Umbilical cord (tissue), 1 donor: ENCODE measurements at regions not wholly inside any gene's neighbourhood (a gene's known extent, or its start where the extent isn't known, plus 50 kb on each side); places are given as distances from the start of the nearest gene placed in this dataset.
"Not testable (repeated sequence)": the region's sequence is repeated elsewhere in the genome, so short reads cannot be mapped to it uniquely, and the experiment has no call there.

Experiments used
- DNase-seq: peaks from one replicate; pipeline ENCODE4 v3.0.0-alpha.2; 2015; ENCODE audit warnings: low spot score

DNA sequence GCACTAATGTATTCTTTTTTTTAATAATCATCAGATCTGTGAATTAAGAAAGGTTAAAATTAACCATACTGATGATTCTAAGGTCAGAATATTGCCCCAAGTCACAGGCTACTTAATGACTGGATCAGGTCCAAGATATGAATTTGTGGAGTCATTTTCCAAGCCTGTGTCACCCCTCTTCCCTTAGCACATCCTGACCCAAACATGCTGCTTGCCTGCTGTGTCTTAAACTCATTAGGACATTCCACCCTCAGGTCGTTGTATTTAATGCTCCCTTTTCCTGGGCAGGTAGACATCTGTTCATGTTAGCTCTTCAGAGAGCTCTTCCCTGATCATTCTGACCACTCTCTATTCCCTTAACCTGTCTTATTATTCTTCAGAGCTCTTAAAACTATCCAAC is 463.5 kb upstream of the PDE3A start:
- DNase-seq = no peak

DNA sequence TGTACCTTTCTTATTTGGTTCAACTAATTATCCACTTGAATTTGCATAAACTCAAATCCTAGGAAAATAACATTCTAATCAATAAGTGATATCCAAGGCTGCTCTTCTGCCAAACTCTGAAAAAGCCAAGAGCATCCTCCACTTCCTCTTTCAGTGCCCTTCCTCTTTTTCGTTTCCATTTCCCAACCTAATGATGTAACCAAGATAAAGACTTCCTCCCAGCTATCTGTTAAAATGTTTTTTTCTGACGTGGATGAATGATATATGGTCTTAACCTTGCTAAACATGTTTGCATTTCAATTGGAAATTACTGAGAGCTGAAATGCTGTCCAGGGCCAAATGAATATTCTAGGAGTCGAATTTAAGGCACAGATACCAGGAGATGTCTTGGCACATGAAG is 459.5 kb upstream of the PDE3A start:
- peak; percentile 23 for DNase-seq

DNA sequence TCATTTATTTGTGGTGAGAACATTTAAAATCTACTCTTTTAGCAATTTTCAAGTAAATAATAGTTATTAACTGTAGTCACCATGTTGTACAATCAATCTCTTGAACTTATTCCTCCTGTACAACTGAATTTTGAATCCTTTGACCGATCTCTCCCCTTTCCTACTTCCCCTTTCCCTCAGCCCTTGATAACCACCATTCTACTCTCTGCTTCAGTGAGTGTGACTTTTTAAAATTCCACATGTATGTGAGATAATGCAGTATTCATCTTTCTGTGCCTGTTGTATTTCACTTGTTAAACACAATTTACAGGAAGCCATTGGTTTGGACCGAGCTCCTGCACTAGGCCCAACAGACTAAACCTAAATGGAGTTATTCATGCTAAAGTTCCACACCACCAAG is 458.9 kb upstream of the PDE3A start:
- DNase-seq = no peak

DNA sequence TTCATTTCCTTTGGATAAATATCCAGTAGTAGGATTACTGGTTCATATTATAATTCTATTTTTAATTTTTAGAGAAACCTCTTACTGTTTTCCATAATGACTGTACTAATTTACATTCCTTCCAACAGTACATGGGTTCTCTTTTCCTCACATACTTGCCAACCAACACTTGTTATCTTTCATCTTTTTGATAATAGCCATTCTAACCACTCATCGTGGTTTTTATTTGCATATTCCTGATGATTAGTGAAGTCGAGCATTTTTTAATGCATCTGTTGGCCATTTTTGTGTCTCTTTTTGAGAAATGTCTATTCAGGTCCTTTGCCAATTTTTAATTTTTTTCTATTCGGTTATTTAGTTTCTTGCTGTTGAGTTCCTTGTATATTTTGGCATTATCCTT is 457.7 kb upstream of the PDE3A start:
- no peak for DNase-seq

DNA sequence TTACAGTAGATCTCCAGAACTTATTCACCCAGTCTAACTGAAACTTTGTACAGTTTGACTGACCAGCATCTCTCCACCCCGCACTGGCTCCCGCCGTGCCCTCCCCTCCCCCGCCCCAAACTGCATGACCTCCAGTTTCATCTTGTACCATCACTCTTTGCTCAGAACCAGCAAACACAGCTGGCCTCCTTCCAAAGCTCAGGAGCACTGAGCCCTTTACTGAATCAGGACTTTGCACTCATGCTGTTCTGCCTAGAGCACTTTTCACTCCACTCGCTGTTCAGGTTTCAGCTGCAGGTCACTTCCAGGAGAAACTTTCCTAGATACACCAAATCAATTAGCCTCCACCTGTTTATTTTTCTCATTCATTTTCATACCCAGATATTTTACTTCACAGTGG is 455.3 kb upstream of the PDE3A start:
- no peak for DNase-seq

DNA sequence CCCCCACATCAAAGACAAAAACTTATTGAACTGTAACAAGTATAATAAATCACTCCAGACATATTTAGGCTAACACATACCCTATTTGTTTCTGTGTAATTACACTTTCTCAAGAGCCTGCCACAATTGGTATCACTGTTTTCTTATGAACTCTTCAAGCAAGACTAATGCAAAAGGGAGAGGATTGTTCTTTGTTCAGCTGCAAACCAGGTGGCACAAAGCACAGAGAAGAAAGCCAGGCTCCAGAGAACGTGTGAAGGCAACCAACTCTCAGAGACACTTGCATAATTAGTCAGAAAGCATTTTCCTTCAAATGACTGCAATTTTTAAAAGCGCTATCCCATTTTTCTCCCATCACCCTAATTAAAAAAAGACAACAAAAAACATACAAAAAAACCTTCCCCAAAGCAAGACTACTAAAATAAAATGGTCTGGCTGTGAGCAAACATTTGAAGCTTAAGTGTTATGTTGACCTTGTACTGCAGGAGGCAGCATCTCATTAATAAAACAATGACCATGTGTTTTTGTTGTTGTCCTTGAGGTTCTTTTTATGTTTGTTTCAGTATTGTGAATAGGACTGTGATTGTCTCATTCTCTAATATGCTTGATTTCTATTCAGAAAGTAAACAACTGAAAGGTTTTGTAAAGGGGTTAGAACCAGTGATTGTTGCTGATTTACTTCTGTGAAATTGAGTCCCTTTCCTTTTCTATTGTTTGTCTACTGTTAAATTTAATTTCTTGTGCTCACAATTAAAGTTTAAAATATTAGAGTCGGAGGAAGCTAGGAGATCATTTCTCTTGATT is 452.7 kb upstream of the PDE3A start:
- peak; percentile 35 for DNase-seq

DNA sequence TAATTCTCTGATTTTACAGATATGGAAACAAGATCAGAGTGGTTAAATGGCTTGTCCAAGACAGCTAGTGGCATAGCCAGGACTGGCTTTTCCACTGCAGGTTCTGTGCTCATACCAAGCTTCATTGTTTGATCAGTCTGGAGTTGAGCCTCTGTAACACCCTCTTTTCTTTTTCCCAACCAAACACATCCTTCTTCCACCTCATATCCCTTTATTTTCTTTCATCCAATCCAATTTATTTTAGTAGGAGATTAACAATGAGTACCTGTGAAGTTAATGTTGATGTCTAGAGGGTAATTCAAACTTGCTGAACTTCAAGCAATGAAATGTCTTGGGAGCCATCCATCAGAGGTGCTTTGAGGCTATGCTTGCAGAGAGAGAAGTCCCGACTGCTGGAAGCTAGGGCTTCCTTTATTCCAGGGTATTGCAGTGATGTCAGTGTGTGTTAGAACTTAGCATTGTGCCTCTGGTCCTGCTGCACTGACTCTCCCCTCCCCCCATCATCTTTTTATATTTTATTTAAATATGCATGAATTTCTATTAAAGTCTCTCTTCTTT is 452.1 kb upstream of the PDE3A start:
- no peak for DNase-seq

DNA sequence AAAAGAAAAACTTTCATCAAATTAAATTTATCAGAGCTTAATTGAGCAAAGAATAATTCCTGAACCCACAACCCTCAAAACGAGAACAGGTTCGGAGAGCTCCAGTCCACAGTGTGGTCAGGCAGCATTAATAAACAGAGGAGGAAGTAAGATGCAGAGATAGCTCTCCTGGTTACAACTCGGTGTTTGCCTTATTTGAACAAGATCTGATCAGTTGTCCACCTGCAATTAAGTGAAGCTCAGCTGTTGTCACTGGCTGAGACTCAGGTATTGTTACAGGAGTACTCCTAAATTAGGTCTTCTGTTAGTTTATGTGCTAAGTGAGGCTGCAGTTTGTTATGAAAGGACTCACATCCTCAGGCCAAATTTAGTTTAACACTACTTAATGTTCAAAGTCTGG is 451.4 kb upstream of the PDE3A start:
- DNase-seq = no peak

DNA sequence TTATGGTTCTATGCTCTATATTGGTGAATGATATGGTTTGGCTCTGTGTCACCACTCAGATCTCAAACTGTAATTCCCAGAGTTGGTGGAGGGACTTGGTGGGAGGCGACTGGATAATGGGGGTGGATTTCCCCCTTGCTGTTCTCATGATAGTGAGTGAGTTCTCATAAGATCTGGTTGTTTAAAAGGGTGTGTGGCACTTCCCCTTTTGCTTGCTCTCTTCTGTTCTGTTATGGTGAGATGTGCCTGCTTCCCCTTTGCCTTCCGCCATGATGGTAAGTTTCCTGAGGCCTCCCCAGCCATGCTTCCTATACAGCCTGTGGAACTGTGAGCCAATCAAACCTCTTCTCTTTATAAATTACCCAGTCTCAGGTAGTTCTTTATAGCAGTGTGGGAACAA is 446.6 kb upstream of the PDE3A start:
- not testable (repeated sequence) for DNase-seq

DNA sequence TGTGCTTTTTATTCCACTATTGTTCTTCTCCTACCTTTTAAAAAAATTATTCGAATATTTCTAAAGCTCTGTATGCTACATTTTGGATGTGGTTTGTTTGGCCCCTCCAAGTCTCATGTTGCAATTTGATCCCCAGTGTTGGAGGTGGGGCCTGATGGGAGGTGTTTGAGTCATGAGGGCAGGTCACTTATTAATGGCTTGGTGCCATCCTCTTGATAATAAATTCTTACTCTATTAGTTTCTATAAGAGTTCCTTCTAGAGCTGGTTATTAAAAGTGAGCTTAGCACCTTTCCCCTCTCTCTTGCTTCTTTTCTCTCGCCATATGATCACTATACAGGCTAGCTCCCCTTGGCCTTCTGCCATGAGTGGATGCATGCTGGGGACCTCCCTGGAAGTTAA is 445.6 kb upstream of the PDE3A start:
- no peak for DNase-seq

DNA sequence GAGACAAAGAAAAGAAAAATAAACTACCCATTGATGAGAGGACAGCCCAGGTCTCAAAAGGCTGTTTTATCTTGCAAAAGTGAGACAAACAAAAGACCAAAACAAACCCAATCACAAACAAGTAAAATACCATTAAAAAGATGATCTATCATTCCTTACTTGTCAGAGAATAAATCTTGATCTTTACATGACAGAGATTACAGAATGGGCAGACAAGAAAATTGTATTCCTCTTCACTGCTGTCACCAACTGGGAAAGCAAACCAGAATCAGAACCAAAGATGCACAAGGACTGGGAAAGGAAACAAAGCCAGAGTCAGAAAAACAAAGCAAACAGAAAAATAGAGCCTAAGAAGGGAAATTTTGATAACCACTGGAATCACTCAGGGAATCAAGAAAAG is 444.0 kb upstream of the PDE3A start:
- no peak for DNase-seq

DNA sequence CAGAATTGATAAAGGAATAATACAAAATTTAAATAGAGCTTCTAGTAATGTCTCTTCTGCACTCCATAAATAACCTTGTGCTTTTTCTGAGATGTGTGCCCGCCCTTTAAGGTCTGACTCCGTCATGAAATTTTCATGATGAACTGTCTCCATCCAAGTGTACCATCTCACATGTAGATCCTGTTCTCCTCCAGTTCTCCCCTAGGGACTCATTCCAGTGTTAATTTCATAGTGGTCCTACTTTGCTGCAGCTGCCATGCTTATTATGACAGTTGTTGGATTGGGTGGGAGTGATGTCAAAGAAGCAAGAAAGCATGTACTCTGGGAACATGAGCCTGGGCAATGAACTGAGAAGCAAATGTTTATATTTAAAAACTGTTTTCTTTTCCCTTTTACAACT is 442.5 kb upstream of the PDE3A start:
- no peak for DNase-seq

DNA sequence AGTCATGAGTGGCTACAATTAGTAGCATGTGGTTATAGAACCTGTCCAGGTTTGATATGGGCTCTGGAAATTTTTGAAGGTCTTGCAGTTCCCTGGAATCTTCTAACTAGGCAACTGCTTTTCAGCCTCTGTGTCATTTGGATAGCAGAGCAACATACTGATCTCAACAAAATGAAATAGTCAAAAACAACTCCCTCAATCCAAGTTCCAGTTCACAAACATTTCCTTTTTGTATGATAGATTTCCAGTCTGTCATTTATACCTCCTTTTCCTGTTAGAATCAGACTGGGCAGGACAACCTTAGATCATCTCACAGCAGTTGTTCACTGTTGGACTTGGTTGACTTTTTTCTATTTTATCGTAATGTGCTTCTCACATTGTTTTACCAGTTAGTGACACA is 442.1 kb upstream of the PDE3A start:
- DNase-seq = no peak

DNA sequence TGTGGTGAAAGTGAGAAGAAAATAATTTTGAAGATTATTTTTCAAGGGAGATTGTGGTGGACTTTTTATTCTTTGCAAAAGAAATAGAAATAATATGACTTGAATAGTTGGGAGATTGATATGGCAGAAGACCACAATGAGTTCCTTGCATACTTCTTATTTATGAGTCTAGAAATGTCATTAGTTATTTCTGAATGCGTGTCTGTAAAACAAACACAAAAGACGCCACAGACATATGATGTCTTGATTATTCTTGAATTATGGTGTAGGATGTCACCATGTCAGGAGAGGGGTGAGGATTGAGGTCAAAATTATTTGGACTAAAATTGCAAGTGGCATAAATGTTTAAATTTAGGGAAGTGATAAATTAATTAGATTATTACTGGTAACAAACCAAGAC is 440.7 kb upstream of the PDE3A start:
- no peak for DNase-seq

DNA sequence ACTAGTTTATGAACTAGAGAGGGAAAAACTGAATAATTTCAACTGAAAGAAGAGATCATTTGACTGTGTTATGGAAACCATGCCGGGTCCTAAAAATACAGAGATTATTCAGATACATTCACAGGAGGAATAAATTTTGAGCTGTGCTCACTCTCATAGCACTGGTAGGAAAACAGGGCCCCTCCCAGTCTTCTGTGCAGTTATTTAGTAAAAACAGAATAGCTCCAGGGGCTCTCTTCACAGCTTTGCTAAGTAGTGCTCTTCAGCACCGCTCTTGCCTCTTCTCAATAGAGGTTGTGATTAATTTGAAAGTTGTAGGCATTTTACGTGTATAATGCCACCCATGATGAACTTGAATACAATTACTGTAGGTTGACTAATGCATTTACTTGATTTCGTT is 435.9 kb upstream of the PDE3A start:
- no peak for DNase-seq

DNA sequence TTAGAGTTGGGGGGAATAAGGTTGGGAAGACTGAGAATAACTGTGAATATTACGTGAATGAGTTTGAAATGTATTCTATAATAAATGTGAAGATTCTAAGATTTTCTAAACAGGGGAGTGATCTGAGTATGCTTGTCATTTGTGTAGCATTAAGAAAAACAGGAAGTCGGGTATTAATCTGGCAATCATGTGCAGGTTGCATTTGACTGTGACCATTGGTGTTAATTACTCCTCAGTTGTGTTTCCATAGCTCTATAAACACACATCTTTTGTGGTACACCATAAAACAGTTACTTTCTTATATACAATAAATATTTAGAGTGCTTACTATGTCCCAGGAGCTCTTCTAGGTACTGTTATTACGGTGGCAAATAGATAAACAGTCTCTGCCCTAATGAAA is 434.4 kb upstream of the PDE3A start:
- DNase-seq = no peak

DNA sequence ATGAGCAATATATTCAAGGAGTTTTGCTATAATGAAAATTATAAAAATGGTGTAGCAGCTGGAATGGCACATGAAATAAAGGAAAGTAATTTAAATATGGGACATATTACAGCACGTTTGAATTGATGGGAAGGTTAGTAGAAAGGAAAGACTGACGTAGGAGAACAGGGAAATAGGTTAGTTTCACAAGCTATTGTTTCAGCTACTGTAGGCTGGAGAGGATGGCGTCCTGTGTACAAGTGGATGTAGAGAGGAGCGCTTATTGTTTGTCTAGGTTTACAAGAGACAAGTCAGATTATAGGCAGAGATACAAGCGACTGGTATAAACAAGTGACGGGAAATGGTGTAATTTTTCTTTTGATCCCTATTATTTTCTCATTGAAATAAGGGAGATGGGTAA is 431.2 kb upstream of the PDE3A start:
- no peak for DNase-seq

DNA sequence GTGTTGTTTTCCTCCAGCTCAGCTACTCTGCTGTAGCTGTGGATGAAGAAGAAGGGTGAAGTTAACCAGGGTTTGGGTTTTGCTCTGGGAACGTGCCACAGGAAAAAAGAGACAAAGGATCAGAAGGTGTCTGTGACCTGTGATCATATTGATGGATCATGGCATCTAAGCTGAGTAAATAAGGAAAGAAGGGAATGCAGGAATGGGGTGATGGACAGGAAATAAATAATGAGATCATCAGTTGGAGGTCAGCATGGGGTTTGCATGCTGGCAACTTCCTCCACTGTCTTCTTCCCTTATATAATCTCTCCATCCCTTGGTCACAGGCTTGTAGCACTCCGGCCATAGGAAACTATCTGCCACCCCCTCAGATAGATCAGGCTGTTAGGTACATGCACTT is 430.3 kb upstream of the PDE3A start:
- DNase-seq = no peak

DNA sequence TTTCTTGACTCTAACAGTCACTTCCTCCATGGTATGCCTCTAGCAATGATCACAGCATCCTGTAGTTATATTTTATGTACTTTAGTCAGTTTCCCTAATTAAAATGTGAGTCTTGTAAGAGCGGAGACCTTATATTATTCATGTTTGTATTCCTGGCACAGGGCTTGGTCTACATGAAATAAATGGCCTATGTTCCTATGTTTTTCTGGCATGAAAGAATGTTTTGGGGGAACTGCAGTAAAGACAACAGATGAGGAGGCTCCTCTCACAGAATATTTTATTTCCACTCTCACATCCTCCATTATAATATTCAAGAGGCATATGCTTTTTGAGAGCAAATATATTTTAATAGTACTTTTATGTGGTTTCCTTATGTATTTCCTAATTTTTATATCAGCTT is 429.8 kb upstream of the PDE3A start:
- DNase-seq = no peak

DNA sequence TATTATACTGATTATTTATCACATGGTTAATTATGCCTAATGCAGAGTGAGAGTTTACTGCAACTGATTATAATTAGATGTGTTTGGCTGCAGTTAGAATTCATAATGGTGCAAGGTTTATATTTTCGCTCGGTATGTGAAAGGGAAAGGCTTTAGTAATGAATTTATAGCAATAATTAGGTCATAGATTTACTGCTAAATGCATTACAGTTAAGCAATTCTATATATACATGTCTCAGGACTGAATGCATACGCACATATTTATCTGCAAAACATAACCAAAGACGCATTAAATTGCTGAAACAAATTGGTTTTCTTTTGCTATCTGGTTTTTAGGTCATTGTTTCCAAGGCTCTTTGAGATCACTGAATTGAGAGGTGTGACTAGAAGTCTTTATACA is 428.1 kb upstream of the PDE3A start:
- no peak for DNase-seq

DNA sequence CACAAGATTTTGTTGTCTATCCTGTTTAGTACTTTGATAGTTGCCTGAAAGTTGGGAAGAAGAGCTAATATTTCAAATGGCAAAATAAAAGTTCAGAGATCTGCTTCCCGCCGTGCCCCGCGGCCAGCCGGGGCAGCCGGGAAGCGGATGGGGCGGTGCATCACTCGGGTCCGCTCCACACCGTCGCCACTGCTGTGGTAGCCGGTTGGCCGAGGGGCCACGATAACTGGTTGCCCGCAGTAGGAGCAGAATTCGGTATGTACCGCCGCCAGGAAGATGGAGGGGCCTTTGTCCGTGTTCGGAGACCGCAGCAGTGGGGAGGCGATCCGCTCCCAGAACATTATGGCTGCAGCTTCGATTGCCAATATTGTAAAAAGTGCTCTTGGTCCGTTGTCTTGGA is 427.2 kb upstream of the PDE3A start:
- no peak for DNase-seq

DNA sequence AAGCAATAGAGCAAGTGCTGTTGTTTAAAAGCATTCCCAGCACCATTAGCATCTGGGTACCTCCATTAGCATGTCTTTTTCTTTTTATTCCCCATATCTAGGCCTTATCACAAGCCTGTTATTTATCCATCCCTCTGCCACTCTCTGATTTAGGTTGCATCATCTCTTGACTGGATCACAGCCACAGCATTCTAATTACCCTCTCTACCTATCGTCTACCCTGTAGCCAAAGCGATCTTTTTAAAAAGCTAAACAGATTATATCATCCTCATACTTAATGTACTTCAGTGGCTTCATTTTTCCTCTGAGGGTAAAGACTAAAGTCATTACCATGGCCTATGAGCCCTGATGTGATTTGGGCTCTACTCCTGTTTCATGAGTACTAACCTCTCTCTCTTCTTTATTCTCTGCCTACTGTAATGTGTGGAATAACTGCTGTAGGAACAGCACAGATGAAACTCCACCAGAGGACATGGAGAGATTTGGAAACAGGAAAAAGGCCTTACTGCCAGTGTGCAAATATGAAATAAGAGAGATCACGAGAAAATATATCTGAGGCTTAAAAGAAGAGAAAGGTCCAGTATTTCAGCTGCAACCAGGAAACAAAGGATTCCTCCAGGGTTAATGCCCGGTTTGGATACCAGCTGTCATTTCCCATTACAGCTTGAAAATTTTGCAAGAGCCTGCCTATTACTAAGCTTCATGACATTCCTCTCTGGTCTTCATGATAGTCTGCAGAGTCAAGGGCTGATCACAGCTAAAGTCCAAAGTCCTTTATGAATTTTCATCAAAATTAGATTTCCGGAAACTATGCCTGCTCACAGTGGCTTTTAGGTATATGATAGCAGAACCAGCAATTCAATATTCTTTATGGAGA is 422.5 kb upstream of the PDE3A start:
- DNase-seq = peak; percentile 79

DNA sequence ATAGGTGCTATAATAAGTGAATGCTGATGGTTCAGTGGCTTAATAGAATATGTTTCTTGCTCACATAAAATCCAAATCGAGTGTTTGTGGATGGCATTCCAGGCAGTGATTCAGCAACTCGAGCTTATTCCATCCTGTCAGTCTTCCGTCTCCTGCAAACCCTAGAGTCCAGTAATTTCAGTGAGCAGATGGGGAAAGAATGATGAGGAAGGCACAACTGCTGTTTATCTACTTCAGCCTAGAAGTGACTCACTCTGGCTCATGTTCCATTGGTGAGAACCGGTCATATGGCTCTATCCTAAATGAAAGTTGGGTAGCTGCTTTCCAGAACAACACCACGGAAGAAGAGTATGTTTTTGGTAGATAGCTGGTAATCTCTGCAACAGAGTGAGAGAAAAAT is 421.8 kb upstream of the PDE3A start:
- peak; percentile 87 for DNase-seq
